Liver (tissue), 3 donors: ENCODE measurements at regions not wholly inside any gene's neighbourhood (a gene's known extent, or its start where the extent isn't known, plus 50 kb on each side); places are given as distances from the start of the nearest gene placed in this dataset.

Source experiments
- CTCF ChIP-seq: fragments of 150-350 bp; IDR thresholded peaks from 2 replicates; pipeline ENCODE4 v1.5.1; 2017; ENCODE audit warnings: improper control_type of control experiment, low read depth, low read length; ENCODE audit not compliant: missing input control
- RAD21 ChIP-seq, 2 donors: IDR thresholded peaks; 2 replicates each; pipeline ENCODE4 v1.6.1; 2016; ENCODE audit warnings: antibody characterized with exemption in 2 of 2, mild to moderate bottlenecking in 2 of 2
- YY1 ChIP-seq: IDR thresholded peaks from 2 replicates; pipeline ENCODE4 v1.6.1; 2016; ENCODE audit warnings: antibody characterized with exemption, mild to moderate bottlenecking
- donor health status: healthy.
- donor health status: healthy.

GRCh38 chr6:137283940-137284810 lies 65.0 kb upstream of the IFNGR1 start:
- TF ChIP-seq CTCF (no peak), RAD21 (IDR thresholded peaks at IDR 0.05) (no peak), YY1 (no peak)
